ENCODE measurements at regions not wholly inside any gene's neighbourhood (a gene's known extent, or its start where the extent isn't known, plus 50 kb on each side); places are given as distances from the start of the nearest gene placed in this dataset.

DNA sequence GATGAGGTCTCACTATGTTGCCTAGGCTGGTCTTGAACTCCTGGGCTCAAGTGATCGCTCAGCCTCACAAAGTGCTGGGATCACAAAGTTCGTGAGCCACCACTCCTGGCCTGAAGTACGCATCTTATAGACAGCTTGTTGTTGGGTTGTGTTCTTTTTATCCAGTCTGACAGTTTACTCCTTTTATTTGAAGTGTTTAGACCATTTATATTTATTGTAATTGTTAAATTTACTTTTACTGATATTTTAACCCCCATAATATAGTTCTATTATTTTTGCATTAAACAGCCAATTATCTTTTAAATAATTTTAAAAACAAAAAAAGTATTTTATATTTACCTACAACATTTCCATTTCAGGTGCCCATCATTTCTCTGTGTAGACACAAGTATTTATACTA lies 303.0 kb upstream of the HDAC4 start:
- H3K36me3 Mint-ChIP-seq (ENCODE audit: low read depth), result no peaks in the 10 kb centered on the region; the same call in 2 of the 3 replicates
- Histone ChIP-seq H3K4me3 (no peak overlapping the region), H2AFZ (no peak overlapping the region), H3K4me2 (no peak overlapping the region), H3K4me1 (ENCODE audit: insufficient read depth) (no peaks in the 10 kb centered on the region), H3F3A (replicated peaks; ENCODE audit: low read depth) (no peaks in the 10 kb centered on the region), H3K27ac (ENCODE audit: low read depth) (no peak overlapping the region), H3K27me3 (ENCODE audit: insufficient read depth) (no peaks in the 10 kb centered on the region), H3K9me2 (ENCODE audit: insufficient read depth) (0 out of 2 replicates have a peak, but pooled peaks cover 2% of the 10 kb centered on the region), H4K20me1 (replicated peaks; ENCODE audit: insufficient read depth) (no peaks in the 10 kb centered on the region), H3K79me2 (replicated peaks; ENCODE audit: insufficient read depth) (no peaks in the 10 kb centered on the region), H3K36me3 (ENCODE audit: insufficient read depth) (no peaks in the 10 kb centered on the region)
- TF ChIP-seq STAT1 (IDR thresholded peaks at IDR 0.05; ENCODE audit: unreplicated experiment) (no peak), JUNB (IDR thresholded peaks at IDR 0.05; ENCODE audit: unreplicated experiment) (no peak), CREB1 (CRISPR knock-in tag; IDR thresholded peaks at IDR 0.05; ENCODE audit: low read depth) (no peak), CTCF (conservative IDR thresholded peaks at IDR 0.05; ENCODE audit: low read depth in 2 of 2) (no peak), EZH2 (IDR thresholded peaks at IDR 0.05; ENCODE audit: low read depth, unreplicated experiment) (no peak), ZNF114 (CRISPR knock-in tag; IDR thresholded peaks at IDR 0.05) (no peak), NANOG (IDR thresholded peaks at IDR 0.05; ENCODE audit: borderline replicate concordance) (no peak), POLR2AphosphoS5 (IDR thresholded peaks at IDR 0.05; ENCODE audit: low read depth) (no peak), ZNF331 (CRISPR knock-in tag; IDR thresholded peaks at IDR 0.05; ENCODE audit: low read depth) (no peak), REST (IDR thresholded peaks at IDR 0.05; ENCODE audit: unreplicated experiment) (no peak), EZH2phosphoT487 (IDR thresholded peaks at IDR 0.05; ENCODE audit: unreplicated experiment) (no peak)
- TF ChIP-seq, protein P1, sequence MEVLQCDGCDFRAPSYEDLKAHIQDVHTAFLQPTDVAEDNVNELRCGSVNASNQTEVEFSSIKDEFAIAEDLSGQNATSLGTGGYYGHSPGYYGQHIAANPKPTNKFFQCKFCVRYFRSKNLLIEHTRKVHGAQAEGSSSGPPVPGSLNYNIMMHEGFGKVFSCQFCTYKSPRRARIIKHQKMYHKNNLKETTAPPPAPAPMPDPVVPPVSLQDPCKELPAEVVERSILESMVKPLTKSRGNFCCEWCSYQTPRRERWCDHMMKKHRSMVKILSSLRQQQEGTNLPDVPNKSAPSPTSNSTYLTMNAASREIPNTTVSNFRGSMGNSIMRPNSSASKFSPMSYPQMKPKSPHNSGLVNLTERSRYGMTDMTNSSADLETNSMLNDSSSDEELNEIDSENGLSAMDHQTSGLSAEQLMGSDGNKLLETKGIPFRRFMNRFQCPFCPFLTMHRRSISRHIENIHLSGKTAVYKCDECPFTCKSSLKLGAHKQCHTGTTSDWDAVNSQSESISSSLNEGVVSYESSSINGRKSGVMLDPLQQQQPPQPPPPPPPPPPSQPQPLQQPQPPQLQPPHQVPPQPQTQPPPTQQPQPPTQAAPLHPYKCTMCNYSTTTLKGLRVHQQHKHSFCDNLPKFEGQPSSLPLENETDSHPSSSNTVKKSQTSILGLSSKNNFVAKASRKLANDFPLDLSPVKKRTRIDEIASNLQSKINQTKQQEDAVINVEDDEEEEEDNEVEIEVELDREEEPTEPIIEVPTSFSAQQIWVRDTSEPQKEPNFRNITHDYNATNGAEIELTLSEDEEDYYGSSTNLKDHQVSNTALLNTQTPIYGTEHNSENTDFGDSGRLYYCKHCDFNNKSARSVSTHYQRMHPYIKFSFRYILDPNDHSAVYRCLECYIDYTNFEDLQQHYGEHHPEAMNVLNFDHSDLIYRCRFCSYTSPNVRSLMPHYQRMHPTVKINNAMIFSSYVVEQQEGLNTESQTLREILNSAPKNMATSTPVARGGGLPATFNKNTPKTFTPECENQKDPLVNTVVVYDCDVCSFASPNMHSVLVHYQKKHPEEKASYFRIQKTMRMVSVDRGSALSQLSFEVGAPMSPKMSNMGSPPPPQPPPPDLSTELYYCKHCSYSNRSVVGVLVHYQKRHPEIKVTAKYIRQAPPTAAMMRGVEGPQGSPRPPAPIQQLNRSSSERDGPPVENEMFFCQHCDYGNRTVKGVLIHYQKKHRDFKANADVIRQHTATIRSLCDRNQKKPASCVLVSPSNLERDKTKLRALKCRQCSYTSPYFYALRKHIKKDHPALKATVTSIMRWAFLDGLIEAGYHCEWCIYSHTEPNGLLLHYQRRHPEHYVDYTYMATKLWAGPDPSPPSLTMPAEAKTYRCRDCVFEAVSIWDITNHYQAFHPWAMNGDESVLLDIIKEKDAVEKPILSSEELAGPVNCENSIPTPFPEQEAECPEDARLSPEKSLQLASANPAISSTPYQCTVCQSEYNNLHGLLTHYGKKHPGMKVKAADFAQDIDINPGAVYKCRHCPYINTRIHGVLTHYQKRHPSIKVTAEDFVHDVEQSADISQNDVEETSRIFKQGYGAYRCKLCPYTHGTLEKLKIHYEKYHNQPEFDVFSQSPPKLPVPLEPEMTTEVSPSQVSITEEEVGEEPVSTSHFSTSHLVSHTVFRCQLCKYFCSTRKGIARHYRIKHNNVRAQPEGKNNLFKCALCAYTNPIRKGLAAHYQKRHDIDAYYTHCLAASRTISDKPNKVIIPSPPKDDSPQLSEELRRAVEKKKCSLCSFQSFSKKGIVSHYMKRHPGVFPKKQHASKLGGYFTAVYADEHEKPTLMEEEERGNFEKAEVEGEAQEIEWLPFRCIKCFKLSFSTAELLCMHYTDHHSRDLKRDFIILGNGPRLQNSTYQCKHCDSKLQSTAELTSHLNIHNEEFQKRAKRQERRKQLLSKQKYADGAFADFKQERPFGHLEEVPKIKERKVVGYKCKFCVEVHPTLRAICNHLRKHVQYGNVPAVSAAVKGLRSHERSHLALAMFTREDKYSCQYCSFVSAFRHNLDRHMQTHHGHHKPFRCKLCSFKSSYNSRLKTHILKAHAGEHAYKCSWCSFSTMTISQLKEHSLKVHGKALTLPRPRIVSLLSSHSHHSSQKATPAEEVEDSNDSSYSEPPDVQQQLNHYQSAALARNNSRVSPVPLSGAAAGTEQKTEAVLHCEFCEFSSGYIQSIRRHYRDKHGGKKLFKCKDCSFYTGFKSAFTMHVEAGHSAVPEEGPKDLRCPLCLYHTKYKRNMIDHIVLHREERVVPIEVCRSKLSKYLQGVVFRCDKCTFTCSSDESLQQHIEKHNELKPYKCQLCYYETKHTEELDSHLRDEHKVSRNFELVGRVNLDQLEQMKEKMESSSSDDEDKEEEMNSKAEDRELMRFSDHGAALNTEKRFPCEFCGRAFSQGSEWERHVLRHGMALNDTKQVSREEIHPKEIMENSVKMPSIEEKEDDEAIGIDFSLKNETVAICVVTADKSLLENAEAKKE (CRISPR knock-in tag; IDR thresholded peaks at IDR 0.05), result no peak
- TF ChIP-seq, protein P2, sequence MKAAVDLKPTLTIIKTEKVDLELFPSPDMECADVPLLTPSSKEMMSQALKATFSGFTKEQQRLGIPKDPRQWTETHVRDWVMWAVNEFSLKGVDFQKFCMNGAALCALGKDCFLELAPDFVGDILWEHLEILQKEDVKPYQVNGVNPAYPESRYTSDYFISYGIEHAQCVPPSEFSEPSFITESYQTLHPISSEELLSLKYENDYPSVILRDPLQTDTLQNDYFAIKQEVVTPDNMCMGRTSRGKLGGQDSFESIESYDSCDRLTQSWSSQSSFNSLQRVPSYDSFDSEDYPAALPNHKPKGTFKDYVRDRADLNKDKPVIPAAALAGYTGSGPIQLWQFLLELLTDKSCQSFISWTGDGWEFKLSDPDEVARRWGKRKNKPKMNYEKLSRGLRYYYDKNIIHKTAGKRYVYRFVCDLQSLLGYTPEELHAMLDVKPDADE (IDR thresholded peaks at IDR 0.05), result no peak
- peaks cover 7% of the 10 kb centered on the region for H3K4me1 Mint-ChIP-seq
- H3K27me3 Mint-ChIP-seq (ENCODE audit: insufficient read depth, low read depth, poor library complexity), result peaks cover 3% of the 10 kb centered on the region
- DNase-seq (ENCODE audit: low spot score) (no peak), ATAC-seq (no peak)
- H3K4me3 Mint-ChIP-seq, result no peak overlapping the region
- no peak overlapping the region for H3K27ac Mint-ChIP-seq
- no peaks in the 10 kb centered on the region; the same call in 2 of the 3 replicates for H3K9me3 Mint-ChIP-seq
